Gastroesophageal sphincter (tissue), 4 donors: ENCODE measurements at regions not wholly inside any gene's neighbourhood (a gene's known extent, or its start where the extent isn't known, plus 50 kb on each side); places are given as distances from the start of the nearest gene placed in this dataset.
A peak's percentile ranks its signal among the peaks of the same experiment; 100 is the strongest.

Experiments used
- ATAC-seq: fragments of 150-250 bp; one replicate; pipeline ENCODE4 v1.9.1; 2016; ENCODE audit warnings: mild to moderate bottlenecking, moderate library complexity
- H3K27ac ChIP-seq, 4 donors: fragments of 200-600 bp; sonication (generic) in 3 of 4; 1 replicate in 3 of 4; 2 replicates in 1 of 4; pipeline ENCODE4 v1.5.1; 2016 to 2019
- H3K27me3 ChIP-seq: fragments of 200-600 bp; sonication (generic); one replicate; pipeline ENCODE4 v1.5.1; 2019
- H3K36me3 ChIP-seq, 2 donors: fragments of 200-600 bp; sonication (generic); one replicate each; pipeline ENCODE4 v1.5.1; 2019; ENCODE audit warnings: control low read depth in 1 of 2
- H3K4me1 ChIP-seq, 3 donors: fragments of 200-600 bp; sonication (generic); 1 replicate in 2 of 3; 2 replicates in 1 of 3; pipeline ENCODE4 v1.5.1; 2016 to 2019; ENCODE audit warnings: control low read depth in 2 of 3
- H3K4me3 ChIP-seq, 2 donors: fragments of 200-600 bp; sonication (generic); one replicate each; pipeline ENCODE4 v1.5.1; 2019; ENCODE audit warnings: mild to moderate bottlenecking in 1 of 2, moderate library complexity in 1 of 2
- H3K9me3 ChIP-seq, 3 donors: fragments of 200-600 bp; sonication (generic); one replicate each; pipeline ENCODE4 v1.5.1; 2017 to 2019; ENCODE audit warnings: control low read depth in 2 of 3
- CTCF ChIP-seq, 4 experiments: fragments of 200-600 bp in 2 of 4; fragments of 450-650 bp in 2 of 4; sonication (generic) in 1 of 4; IDR thresholded peaks; one replicate each; pipeline ENCODE4 v1.5.1; 2017 to 2019; ENCODE audit warnings: antibody characterized with exemption in 4 of 4, mild to moderate bottlenecking in 2 of 4, moderate library complexity in 2 of 4
- EP300 ChIP-seq: sonication (generic); formaldehyde crosslinking; IDR thresholded peaks from one replicate; pipeline ENCODE4 v1.6.1; 2017; ENCODE audit warnings: antibody characterized with exemption, mild to moderate bottlenecking
- POLR2A ChIP-seq, 2 donors: fragments of 450-650 bp; IDR thresholded peaks; one replicate each; pipeline ENCODE4 v1.6.1; 2017; ENCODE audit warnings: antibody characterized with exemption in 2 of 2, mild to moderate bottlenecking in 2 of 2, moderate library complexity in 1 of 2
- POLR2AphosphoS5 ChIP-seq: sonication (generic); formaldehyde crosslinking; IDR thresholded peaks from one replicate; pipeline ENCODE4 v1.6.1; 2017; ENCODE audit warnings: antibody characterized with exemption
- WGBS, 2 donors: methylation state at CpG; one replicate each; pipeline ENCODE4 v1.1.5; 2018; ENCODE audit warnings: low coverage in 1 of 2; 5-methylcytosine and 5-hydroxymethylcytosine counted together

GRCh38 chr5:61912559-61912958 lies 393.4 kb upstream of the KIF2A start:
- Histone ChIP-seq H3K9me3 (peaks cover 0 to 12% (median 0%) of the 10 kb centered on the region in 3 donors), H3K27me3 (no peaks in the 10 kb centered on the region), H3K4me3 (no peak overlapping the region), H3K27ac (no peak overlapping the region), H3K4me1 (no peaks in the 10 kb centered on the region), H3K36me3 (no peaks in the 10 kb centered on the region)
- WGBS, 2 donors = 78 to 96% methylated on average over 3 to 6 of the region's 6 CpGs
- TF ChIP-seq CTCF (IDR thresholded peaks at IDR 0.05) (no peak), POLR2A (IDR thresholded peaks at IDR 0.05) (no peak), POLR2AphosphoS5 (no peak), EP300 (no peak)
- no peak for ATAC-seq

GRCh38 chr5:61915646-61916045 lies 390.4 kb upstream of the KIF2A start:
- WGBS, 2 donors = 81% methylated on average over 3 of the region's 4 CpGs; no CpG with 5 or more reads in 1 of the 2 donors
- Histone ChIP-seq H3K4me3 (no peak overlapping the region), H3K27me3 (no peaks in the 10 kb centered on the region), H3K9me3 (peaks cover 0 to 12% (median 0%) of the 10 kb centered on the region in 3 donors), H3K27ac (no peak overlapping the region), H3K36me3 (no peaks in the 10 kb centered on the region), H3K4me1 (peaks cover 0 to 19% (median 0%) of the 10 kb centered on the region in 3 donors)
- TF ChIP-seq POLR2A (IDR thresholded peaks at IDR 0.05) (no peak), POLR2AphosphoS5 (no peak), EP300 (no peak), CTCF (IDR thresholded peaks at IDR 0.05) (no peak)
- ATAC-seq = no peak

- H3K9me3 ChIP-seq = peaks cover 0 to 11% (median 0%) of the 10 kb centered on the region in 3 donors
- no peaks in the 10 kb centered on the region for H3K27me3 ChIP-seq
- 87 to 88% methylated on average over 3 to 4 of the region's 4 CpGs for WGBS, 2 donors
- TF ChIP-seq CTCF (IDR thresholded peaks at IDR 0.05) (no peak), POLR2A (IDR thresholded peaks at IDR 0.05) (no peak), POLR2AphosphoS5 (no peak), EP300 (no peak)
- no peak for ATAC-seq
- H3K4me3 ChIP-seq = no peak overlapping the region
- H3K4me1 ChIP-seq = peaks cover 0 to 19% (median 0%) of the 10 kb centered on the region in 3 donors
- no peak overlapping the region for H3K27ac ChIP-seq
- no peaks in the 10 kb centered on the region for H3K36me3 ChIP-seq
Observed at GRCh38 chr5:61916621-61917620, 389.1 kb upstream of the KIF2A start.

GRCh38 chr5:61918611-61919010 lies 387.4 kb upstream of the KIF2A start:
- H3K9me3 ChIP-seq = no peaks in the 10 kb centered on the region
- ATAC-seq = no peak
- no peak for TF ChIP-seq POLR2A (IDR thresholded peaks at IDR 0.05)
- no peak for TF ChIP-seq EP300
- no peak for TF ChIP-seq CTCF (IDR thresholded peaks at IDR 0.05)
- no peak for TF ChIP-seq POLR2AphosphoS5
- H3K27ac ChIP-seq = peak overlapping the region in 1 of 4 donors; percentile 12
- 14 to 44% methylated on average over 2 of the region's 2 CpGs for WGBS, 2 donors
- no peaks in the 10 kb centered on the region for H3K36me3 ChIP-seq
- H3K4me1 ChIP-seq = peaks cover 0 to 19% (median 0%) of the 10 kb centered on the region in 3 donors
- no peak overlapping the region for H3K4me3 ChIP-seq
- H3K27me3 ChIP-seq = no peaks in the 10 kb centered on the region

GRCh38 chr5:61919920-61920319 lies 386.1 kb upstream of the KIF2A start:
- Histone ChIP-seq H3K27me3 (no peaks in the 10 kb centered on the region), H3K4me3 (no peak overlapping the region), H3K9me3 (no peaks in the 10 kb centered on the region), H3K27ac (peak overlapping the region in 1 of 4 donors; percentile 13), H3K4me1 (peaks cover 0 to 19% (median 0%) of the 10 kb centered on the region in 3 donors), H3K36me3 (no peaks in the 10 kb centered on the region)
- no peak for TF ChIP-seq CTCF (IDR thresholded peaks at IDR 0.05)
- TF ChIP-seq EP300 = no peak
- no peak for TF ChIP-seq POLR2AphosphoS5
- TF ChIP-seq POLR2A (IDR thresholded peaks at IDR 0.05) = no peak
- ATAC-seq = peak; percentile 62
- WGBS, 2 donors = 51 to 59% methylated on average over 6 of the region's 6 CpGs
